Endothelial cell of umbilical vein (primary cell): ENCODE measurements at regions not wholly inside any gene's neighbourhood (a gene's known extent, or its start where the extent isn't known, plus 50 kb on each side); places are given as distances from the start of the nearest gene placed in this dataset.

Source experiments
- BruUV-seq: library from RNA; stranded (reverse); fragments of 400-500 nt; replicated peaks from 2 replicates; lab custom pipeline; 2021; lab: Mats Ljungman, UMichigan
- CTCF ChIA-PET: fragments of 300-600, 350-600 bp; sonication (Branson Sonifier 250); formaldehyde crosslinking; loops from one replicate; lab custom pipeline; 2021; ENCODE audit warnings: antibody characterized with exemption, inconsistent platforms; lab: Charles Lee
- POLR2A ChIA-PET: fragments of 300-600, 350-600 bp; sonication (Branson Sonifier 250); formaldehyde crosslinking; loops from one replicate; lab custom pipeline; 2021; ENCODE audit warnings: antibody characterized with exemption, inconsistent platforms; lab: Charles Lee
- DNase-seq: peaks from one replicate; pipeline ENCODE4 v3.0.0-alpha.2; 2011; ENCODE audit warnings: low read depth, low spot score
- FAIRE-seq: peaks from 2 replicates; lab custom pipeline; 2011; peaks lifted over from hg19 to GRCh38; lab: Jason Lieb, UNC
- H2AFZ ChIP-seq: 2 replicates; pipeline ENCODE4 v1.6.0; 2012; ENCODE audit warnings: low read depth, low read length, control low read depth, inconsistent platforms
- H3K27ac ChIP-seq: 2 replicates; pipeline ENCODE4 v1.5.1; 2011; ENCODE audit warnings: low read depth, mild to moderate bottlenecking, control low read depth, low read length, moderate library complexity; ENCODE audit not compliant: insufficient read depth
- H3K27me3 ChIP-seq, 2 experiments: 2 replicates each; pipeline versions ENCODE4 v1.6.0 to v1.6.1; 2011; ENCODE audit warnings: low read length in 2 of 2, mixed read lengths in 1 of 2; ENCODE audit not compliant: control insufficient read depth in 2 of 2, insufficient read depth in 2 of 2
- H3K36me3 ChIP-seq, 2 experiments: 2 replicates in 1 of 2; 3 replicates in 1 of 2; pipeline ENCODE4 v1.5.1; 2011; ENCODE audit warnings: low read length in 2 of 2, mild to moderate bottlenecking in 1 of 2, moderate library complexity in 1 of 2; ENCODE audit not compliant: control insufficient read depth in 2 of 2, insufficient read depth in 2 of 2; ENCODE audit errors: extremely low read depth in 1 of 2
- H3K4me1 ChIP-seq: 3 replicates; pipeline ENCODE4 v1.5.1; 2011; ENCODE audit warnings: mild to moderate bottlenecking, low read length; ENCODE audit not compliant: control insufficient read depth, insufficient read depth; ENCODE audit errors: extremely low read depth
- H3K4me2 ChIP-seq: 2 replicates; pipeline ENCODE4 v1.6.1; 2011; ENCODE audit warnings: low read length, control low read depth, mixed read lengths; ENCODE audit not compliant: insufficient read depth
- H3K4me3 ChIP-seq, 3 experiments: fragments of 200-600 bp in 1 of 3; sonication (generic), shearing (Covaris generic) in 1 of 3; replicated peaks in 1 of 3; 2 replicates each; pipeline ENCODE4 v1.5.1; 2011 to 2016; ENCODE audit warnings: control low read depth in 3 of 3, low read length in 3 of 3, mild to moderate bottlenecking in 2 of 3, inconsistent platforms in 1 of 3, low read depth in 1 of 3, moderate library complexity in 1 of 3; ENCODE audit not compliant: insufficient read depth in 1 of 3
- H3K79me2 ChIP-seq: 2 replicates; pipeline ENCODE4 v1.6.0; 2012; ENCODE audit warnings: low read length, inconsistent platforms; ENCODE audit not compliant: control insufficient read depth, insufficient read depth
- H3K9ac ChIP-seq: replicated peaks from 2 replicates; pipeline ENCODE3; 2011; ENCODE audit warnings: low read length, control low read depth; ENCODE audit not compliant: insufficient read depth; ENCODE audit errors: extremely low read depth
- H3K9me1 ChIP-seq: replicated peaks from 3 replicates; pipeline ENCODE4 v1.6.0; 2011; ENCODE audit warnings: mild to moderate bottlenecking, low read length; ENCODE audit not compliant: control insufficient read depth, insufficient read depth; ENCODE audit errors: extremely low read depth
- H3K9me3 ChIP-seq: replicated peaks from 2 replicates; pipeline ENCODE4 v1.5.1; 2012; ENCODE audit warnings: low read length, inconsistent platforms; ENCODE audit not compliant: control insufficient read depth, insufficient read depth
- H4K20me1 ChIP-seq: replicated peaks from 2 replicates; pipeline ENCODE3; 2011; ENCODE audit warnings: mild to moderate bottlenecking, low read length; ENCODE audit not compliant: control insufficient read depth, insufficient read depth; ENCODE audit errors: extremely low read depth
- CTCF ChIP-seq, 2 donors: IDR thresholded peaks; 1 replicate in 1 of 2; 2 replicates in 1 of 2; pipeline ENCODE4 v1.5.1; 2011; ENCODE audit warnings: low read length in 2 of 2, mild to moderate bottlenecking in 2 of 2, moderate library complexity in 2 of 2, control low read depth in 1 of 2, inconsistent platforms in 1 of 2, low read depth in 1 of 2; ENCODE audit not compliant: insufficient read depth in 1 of 2; ENCODE audit errors: extremely low read depth in 1 of 2
- EZH2 ChIP-seq: IDR thresholded peaks from 2 replicates; pipeline ENCODE4 v1.6.1; 2012; ENCODE audit warnings: borderline replicate concordance, low read depth, mild to moderate bottlenecking, moderate library complexity, low read length, inconsistent platforms; ENCODE audit not compliant: severe bottlenecking
- FOS ChIP-seq: IDR thresholded peaks from 2 replicates; pipeline ENCODE4 v1.6.1; 2011; ENCODE audit warnings: mild to moderate bottlenecking, low read length, moderate library complexity, borderline replicate concordance; ENCODE audit not compliant: insufficient read depth
- GATA2 ChIP-seq: IDR thresholded peaks from 2 replicates; pipeline ENCODE4 v1.7.0; 2011; ENCODE audit warnings: low read depth, mild to moderate bottlenecking, moderate library complexity, mixed read lengths, low read length; ENCODE audit not compliant: insufficient read length, insufficient read depth
- JUN ChIP-seq: IDR thresholded peaks from 2 replicates; pipeline ENCODE4 v1.6.1; 2011; ENCODE audit warnings: borderline replicate concordance, low read depth; ENCODE audit not compliant: insufficient read length, insufficient read depth
- MAX ChIP-seq: IDR thresholded peaks from 2 replicates; pipeline ENCODE4 v1.6.1; 2011; ENCODE audit not compliant: insufficient read depth, insufficient read length
- MYC ChIP-seq: IDR thresholded peaks from one replicate; pipeline ENCODE4 v1.6.1; 2011; ENCODE audit warnings: mild to moderate bottlenecking, low read depth, low read length
- POLR2A ChIP-seq: IDR thresholded peaks from 2 replicates; pipeline ENCODE4 v1.6.1; 2012; ENCODE audit warnings: low read depth, mild to moderate bottlenecking, control low read depth, low read length
- dilution Hi-C: fragments of 300-500 bp; cut with MboI; formaldehyde crosslinking; loops from one replicate; pipeline ENCODE4 v1.15.0; 2019; ENCODE audit warnings: low sequenced_read_pairs; ENCODE audit not compliant: extremely low pct_ligation_motif_present
- intact Hi-C: fragments of 100-400 bp; cut with micrococcal nuclease; formaldehyde crosslinking; loops from one replicate; pipeline ENCODE4 v1.10.0; 2022

DNA sequence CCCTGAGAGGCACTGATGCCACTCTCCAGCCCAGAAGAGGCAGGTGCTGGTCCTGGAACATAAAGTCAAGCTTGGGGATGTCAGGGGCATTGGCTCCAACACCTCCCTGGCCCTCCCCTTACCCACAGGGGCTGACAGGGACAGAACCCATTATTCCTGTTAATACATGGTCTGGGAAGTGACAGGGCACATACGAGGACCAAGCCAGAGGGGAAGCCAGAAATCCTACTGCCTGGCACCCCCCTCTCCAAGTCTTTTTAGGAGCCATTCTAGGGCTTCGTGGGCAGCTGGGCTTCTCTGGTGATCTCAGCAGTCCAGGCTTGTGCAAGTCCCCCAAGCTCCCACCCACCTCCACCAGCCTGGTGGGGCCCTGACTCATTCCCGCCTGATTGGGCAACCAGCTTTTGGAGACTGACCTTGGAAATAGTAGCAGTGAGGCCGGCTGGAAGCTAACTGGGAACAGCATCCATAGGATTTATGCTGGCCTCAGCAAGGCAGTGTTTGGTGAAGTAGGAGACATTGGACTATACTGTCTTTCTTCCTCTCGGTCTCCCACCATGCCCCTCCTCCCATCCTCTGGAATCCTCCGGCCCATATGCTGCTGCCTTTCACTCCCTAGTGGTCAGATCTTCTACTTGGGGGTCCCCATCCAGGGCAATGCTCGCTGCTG lies 86.4 kb upstream of the HK2 start:
- FAIRE-seq (no peak), DNase-seq (no peak)
- Histone ChIP-seq H3K36me3 (no peaks in the 10 kb centered on the region), H3K27ac (no peak overlapping the region), H3K4me1 (no peaks in the 10 kb centered on the region), H3K27me3 (peaks cover 2 to 11% of the 10 kb centered on the region in 2 experiments), H3K9me3 (no peaks in the 10 kb centered on the region), H2AFZ (no peak overlapping the region), H3K79me2 (no peaks in the 10 kb centered on the region), H3K9me1 (no peaks in the 10 kb centered on the region), H3K4me3 (no peak overlapping the region), H4K20me1 (no peaks in the 10 kb centered on the region), H3K4me2 (no peak overlapping the region), H3K9ac (no peak overlapping the region)
- CTCF ChIA-PET, result no interaction called here
- POLR2A ChIA-PET, result no interaction called here
- no peak for TF ChIP-seq CTCF (IDR thresholded peaks at IDR 0.05; ENCODE audit: extremely low read depth in 1 of 2, insufficient read depth in 1 of 2, low read depth in 1 of 2, low read length in 2 of 2)
- no peak for TF ChIP-seq EZH2
- TF ChIP-seq JUN, result no peak
- TF ChIP-seq MAX, result no peak
- no peak for TF ChIP-seq MYC
- TF ChIP-seq POLR2A, result no peak
- TF ChIP-seq GATA2, result no peak
- no peak for TF ChIP-seq FOS
- BruUV-seq, result no TSS peak
- dilution Hi-C loops, result no loop called here
- intact Hi-C loops, result no loop called here
